HL-60 (cell line): ENCODE measurements at regions not wholly inside any gene's neighbourhood (a gene's known extent, or its start where the extent isn't known, plus 50 kb on each side); places are given as distances from the start of the nearest gene placed in this dataset.

Experiments
- POLR2AphosphoS5 ChIP-seq: IDR thresholded peaks from 2 replicates; pipeline ENCODE4 v1.6.1; 2012; ENCODE audit warnings: low read depth
- TF ChIP-seq, protein P1 (sequence below): IDR thresholded peaks from one replicate; pipeline ENCODE4 v1.5.1; 2011; ENCODE audit warnings: low read length, control low read depth, inconsistent platforms; ENCODE audit not compliant: insufficient read depth
- TF ChIP-seq, protein P2 (sequence below): IDR thresholded peaks from 2 replicates; pipeline ENCODE4 v1.6.1; 2012; ENCODE audit warnings: low read depth; ENCODE audit not compliant: insufficient replicate concordance

DNA sequence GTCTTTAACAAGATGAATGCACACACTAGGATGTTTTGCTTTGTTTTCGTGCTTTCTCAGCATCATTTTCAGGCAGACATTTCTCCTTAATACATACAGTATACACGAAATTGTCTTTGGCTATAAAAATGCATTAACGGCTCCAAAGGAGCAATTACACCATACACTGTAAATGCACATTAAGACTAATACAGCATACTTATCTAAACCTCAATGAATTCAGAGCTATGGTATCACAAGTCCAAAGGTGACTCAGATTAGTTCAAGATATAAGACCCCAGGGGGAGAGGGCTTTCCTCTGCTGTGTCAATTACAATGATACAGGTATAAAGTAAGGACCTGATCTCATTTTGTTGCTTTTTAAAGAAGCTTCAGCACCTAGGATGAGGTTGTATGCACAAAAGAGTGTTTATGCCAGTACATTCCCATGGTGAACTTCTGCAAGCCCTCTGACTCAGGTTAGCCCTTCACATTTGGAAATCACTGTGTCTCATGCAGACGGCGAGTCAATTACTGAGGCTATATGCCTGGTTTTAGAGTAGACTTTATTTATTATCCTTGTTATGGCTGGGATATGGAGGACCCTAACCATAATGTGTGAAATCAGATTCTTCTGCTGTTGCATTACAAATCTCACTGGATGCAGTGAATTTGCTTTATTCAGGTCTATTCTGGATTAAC lies 233.3 kb downstream of the ZNF608 start:
- TF ChIP-seq, protein P1, sequence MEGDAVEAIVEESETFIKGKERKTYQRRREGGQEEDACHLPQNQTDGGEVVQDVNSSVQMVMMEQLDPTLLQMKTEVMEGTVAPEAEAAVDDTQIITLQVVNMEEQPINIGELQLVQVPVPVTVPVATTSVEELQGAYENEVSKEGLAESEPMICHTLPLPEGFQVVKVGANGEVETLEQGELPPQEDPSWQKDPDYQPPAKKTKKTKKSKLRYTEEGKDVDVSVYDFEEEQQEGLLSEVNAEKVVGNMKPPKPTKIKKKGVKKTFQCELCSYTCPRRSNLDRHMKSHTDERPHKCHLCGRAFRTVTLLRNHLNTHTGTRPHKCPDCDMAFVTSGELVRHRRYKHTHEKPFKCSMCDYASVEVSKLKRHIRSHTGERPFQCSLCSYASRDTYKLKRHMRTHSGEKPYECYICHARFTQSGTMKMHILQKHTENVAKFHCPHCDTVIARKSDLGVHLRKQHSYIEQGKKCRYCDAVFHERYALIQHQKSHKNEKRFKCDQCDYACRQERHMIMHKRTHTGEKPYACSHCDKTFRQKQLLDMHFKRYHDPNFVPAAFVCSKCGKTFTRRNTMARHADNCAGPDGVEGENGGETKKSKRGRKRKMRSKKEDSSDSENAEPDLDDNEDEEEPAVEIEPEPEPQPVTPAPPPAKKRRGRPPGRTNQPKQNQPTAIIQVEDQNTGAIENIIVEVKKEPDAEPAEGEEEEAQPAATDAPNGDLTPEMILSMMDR: no peak
- TF ChIP-seq POLR2AphosphoS5: no peak
- TF ChIP-seq, protein P2, sequence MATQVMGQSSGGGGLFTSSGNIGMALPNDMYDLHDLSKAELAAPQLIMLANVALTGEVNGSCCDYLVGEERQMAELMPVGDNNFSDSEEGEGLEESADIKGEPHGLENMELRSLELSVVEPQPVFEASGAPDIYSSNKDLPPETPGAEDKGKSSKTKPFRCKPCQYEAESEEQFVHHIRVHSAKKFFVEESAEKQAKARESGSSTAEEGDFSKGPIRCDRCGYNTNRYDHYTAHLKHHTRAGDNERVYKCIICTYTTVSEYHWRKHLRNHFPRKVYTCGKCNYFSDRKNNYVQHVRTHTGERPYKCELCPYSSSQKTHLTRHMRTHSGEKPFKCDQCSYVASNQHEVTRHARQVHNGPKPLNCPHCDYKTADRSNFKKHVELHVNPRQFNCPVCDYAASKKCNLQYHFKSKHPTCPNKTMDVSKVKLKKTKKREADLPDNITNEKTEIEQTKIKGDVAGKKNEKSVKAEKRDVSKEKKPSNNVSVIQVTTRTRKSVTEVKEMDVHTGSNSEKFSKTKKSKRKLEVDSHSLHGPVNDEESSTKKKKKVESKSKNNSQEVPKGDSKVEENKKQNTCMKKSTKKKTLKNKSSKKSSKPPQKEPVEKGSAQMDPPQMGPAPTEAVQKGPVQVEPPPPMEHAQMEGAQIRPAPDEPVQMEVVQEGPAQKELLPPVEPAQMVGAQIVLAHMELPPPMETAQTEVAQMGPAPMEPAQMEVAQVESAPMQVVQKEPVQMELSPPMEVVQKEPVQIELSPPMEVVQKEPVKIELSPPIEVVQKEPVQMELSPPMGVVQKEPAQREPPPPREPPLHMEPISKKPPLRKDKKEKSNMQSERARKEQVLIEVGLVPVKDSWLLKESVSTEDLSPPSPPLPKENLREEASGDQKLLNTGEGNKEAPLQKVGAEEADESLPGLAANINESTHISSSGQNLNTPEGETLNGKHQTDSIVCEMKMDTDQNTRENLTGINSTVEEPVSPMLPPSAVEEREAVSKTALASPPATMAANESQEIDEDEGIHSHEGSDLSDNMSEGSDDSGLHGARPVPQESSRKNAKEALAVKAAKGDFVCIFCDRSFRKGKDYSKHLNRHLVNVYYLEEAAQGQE: no peak
